Keratinocyte (primary cell): ENCODE measurements at regions not wholly inside any gene's neighbourhood (a gene's known extent, or its start where the extent isn't known, plus 50 kb on each side); places are given as distances from the start of the nearest gene placed in this dataset.

Source experiments
- CTCF ChIP-seq, 3 experiments: IDR thresholded peaks in 1 of 3; conservative IDR thresholded peaks in 1 of 3; optimal IDR thresholded peaks in 1 of 3; 2 replicates in 2 of 3; 3 replicates in 1 of 3; pipeline versions ENCODE3 to v1.5.1; 2011; ENCODE audit warnings: low read length in 3 of 3, mild to moderate bottlenecking in 3 of 3, moderate library complexity in 2 of 3, control low read depth in 1 of 3, inconsistent platforms in 1 of 3; ENCODE audit not compliant: insufficient read depth in 2 of 3; ENCODE audit errors: extremely low read depth in 1 of 3
- EZH2 ChIP-seq: IDR thresholded peaks from one replicate; pipeline ENCODE4 v1.6.1; 2012; ENCODE audit warnings: inconsistent platforms, mild to moderate bottlenecking, low read length, moderate library complexity

DNA sequence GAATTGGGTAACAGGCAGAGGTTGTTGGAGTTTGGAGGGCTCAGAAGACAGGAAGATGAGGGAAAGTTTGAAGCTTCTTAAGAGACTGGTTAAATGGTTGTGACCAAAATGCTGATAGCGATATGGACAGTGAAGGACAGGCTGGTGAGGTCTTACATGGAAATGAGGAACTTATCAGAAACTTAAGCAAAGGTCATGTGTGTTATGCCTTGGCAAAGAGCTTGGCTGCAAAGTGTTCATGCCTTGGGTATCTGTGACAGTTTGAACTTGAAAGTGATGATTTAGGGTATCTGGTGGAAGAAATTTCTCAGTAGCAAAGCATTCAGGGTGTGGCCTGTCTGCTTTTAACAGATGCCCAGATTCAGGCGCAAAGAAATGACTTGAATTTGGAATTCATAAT, 64.5 kb upstream of the EEPD1 start:
- TF ChIP-seq CTCF (optimal IDR thresholded peaks at IDR 0.05 in 1 of 3, IDR thresholded peaks at IDR 0.05 in 1 of 3, conservative IDR thresholded peaks at IDR 0.05 in 1 of 3; ENCODE audit: extremely low read depth in 1 of 3, insufficient read depth in 2 of 3, low read length in 3 of 3): no peak
- TF ChIP-seq EZH2: no peak
